T-cell (primary cell): ENCODE measurements at regions not wholly inside any gene's neighbourhood (a gene's known extent, or its start where the extent isn't known, plus 50 kb on each side); places are given as distances from the start of the nearest gene placed in this dataset.
"Not testable (repeated sequence)": the region's sequence is repeated elsewhere in the genome, so short reads cannot be mapped to it uniquely, and the experiment has no call there.

Experiments
- ATAC-seq, 4 experiments: fragments of 200-7000 bp in 3 of 4; fragments of 150-1000 bp in 1 of 4; cut with Tn5 transposase; replicated peaks in 1 of 4; 1 replicate in 3 of 4; 2 replicates in 1 of 4; pipeline ENCODE4 v1.10.0; 2021; ENCODE audit warnings: moderate library complexity in 3 of 4, mild to moderate bottlenecking in 2 of 4, moderate number of reproducible peaks in 1 of 4
- CTCF ChIA-PET, 2 donors: fragments of 300-600 bp; sonication (Branson Sonifier 250); formaldehyde crosslinking; loops; one replicate each; lab custom pipeline; 2022; ENCODE audit warnings: antibody characterized with exemption in 2 of 2; lab: Charles Lee
- POLR2A ChIA-PET, 2 donors: fragments of 300-600 bp; sonication (Branson Sonifier 250); formaldehyde crosslinking; loops; one replicate each; lab custom pipeline; 2022; ENCODE audit warnings: antibody characterized with exemption in 2 of 2; lab: Charles Lee
- DNase-seq, 35 experiments: peaks; one replicate each; pipeline versions ENCODE4 v3.0.0 to v3.0.0-alpha.2; 2013 to 2023
- H3K27ac ChIP-seq: one replicate; pipeline ENCODE4 v1.5.1; 2013; ENCODE audit warnings: low read length
- H3K27me3 ChIP-seq, 2 experiments: replicated peaks in 1 of 2; 1 replicate in 1 of 2; 2 replicates in 1 of 2; pipeline versions ENCODE4 v1.6.1 to v1.7.0; 2013; ENCODE audit warnings: low read length in 1 of 2, mixed read lengths in 1 of 2; ENCODE audit not compliant: control insufficient read depth in 2 of 2, insufficient read depth in 2 of 2; ENCODE audit errors: extremely low read depth in 1 of 2
- H3K36me3 ChIP-seq, 2 donors: 1 replicate in 1 of 2; 2 replicates in 1 of 2; pipeline versions ENCODE4 v1.6.1 to v1.7.0; 2013; ENCODE audit warnings: low read length in 1 of 2; ENCODE audit not compliant: control insufficient read depth in 2 of 2, insufficient read depth in 1 of 2; ENCODE audit errors: extremely low read depth in 1 of 2
- H3K4me1 ChIP-seq, 2 experiments: 1 replicate in 1 of 2; 2 replicates in 1 of 2; pipeline versions ENCODE4 v1.6.1 to v1.7.0; 2013; ENCODE audit warnings: low read length in 2 of 2, mixed read lengths in 1 of 2; ENCODE audit not compliant: insufficient read depth in 2 of 2, control insufficient read depth in 1 of 2; ENCODE audit errors: extremely low read depth in 1 of 2
- H3K4me3 ChIP-seq, 2 donors: 1 replicate in 1 of 2; 2 replicates in 1 of 2; pipeline versions ENCODE4 v1.5.1 to v1.7.0; 2013; ENCODE audit warnings: mild to moderate bottlenecking in 2 of 2, low read length in 1 of 2, moderate library complexity in 1 of 2; ENCODE audit not compliant: control insufficient read depth in 1 of 2; ENCODE audit errors: extremely low read depth in 1 of 2
- H3K9me3 ChIP-seq: 2 replicates; pipeline ENCODE4 v1.7.0; 2013
- H3K27ac Mint-ChIP-seq, 2 donors: one replicate each; pipeline ENCODE4 v1.8.0; 2020 to 2021; ENCODE audit warnings: mild to moderate bottlenecking in 2 of 2, mixed read lengths in 2 of 2
- H3K27me3 Mint-ChIP-seq, 2 donors: one replicate each; pipeline ENCODE4 v1.8.0; 2021 to 2022; ENCODE audit warnings: mixed read lengths in 2 of 2
- H3K36me3 Mint-ChIP-seq: one replicate; pipeline ENCODE4 v1.8.0; 2021; ENCODE audit warnings: mixed read lengths
- H3K4me1 Mint-ChIP-seq, 3 donors: one replicate each; pipeline ENCODE4 v1.8.0; 2020 to 2022; ENCODE audit warnings: mixed read lengths in 3 of 3, mild to moderate bottlenecking in 1 of 3
- H3K4me3 Mint-ChIP-seq, 3 donors: one replicate each; pipeline ENCODE4 v1.8.0; 2020 to 2022; ENCODE audit warnings: mild to moderate bottlenecking in 3 of 3, mixed read lengths in 3 of 3, moderate library complexity in 3 of 3
- H3K9me3 Mint-ChIP-seq, 3 donors: one replicate each; pipeline ENCODE4 v1.8.0; 2020 to 2022; ENCODE audit warnings: mixed read lengths in 3 of 3
- WGBS: methylation state at CpG from one replicate; pipeline ENCODE4 v1.1.5; 2013; ENCODE audit warnings: missing lambda C conversion rate; ENCODE audit not compliant: insufficient coverage; 5-methylcytosine and 5-hydroxymethylcytosine counted together

- H3K9me3 Mint-ChIP-seq = peaks cover 17 to 33% (median 30%) of the 10 kb centered on the region in 3 donors
- WGBS = 93% methylated on average over 23 of the region's 23 CpGs
- H3K27ac ChIP-seq, H3K27me3 Mint-ChIP-seq, H3K27me3 ChIP-seq, H3K4me3 Mint-ChIP-seq, ATAC-seq, H3K36me3 ChIP-seq, H3K4me1 ChIP-seq, DNase-seq, POLR2A ChIA-PET, H3K4me3 ChIP-seq, H3K27ac Mint-ChIP-seq, CTCF ChIA-PET, H3K36me3 Mint-ChIP-seq, H3K9me3 ChIP-seq, H3K4me1 Mint-ChIP-seq: not testable (repeated sequence)
These were observed 861.0 kb downstream of the CDH11 start for GRCh38 chr16:64260631-64261401.

- Histone ChIP-seq H3K27ac (no peak overlapping the region), H3K27me3 (no peaks in the 10 kb centered on the region), H3K4me1 (no peaks in the 10 kb centered on the region), H3K4me3 (no peak overlapping the region), H3K36me3 (no peaks in the 10 kb centered on the region), H3K9me3 (no peaks in the 10 kb centered on the region)
- no peaks in the 10 kb centered on the region for H3K27me3 Mint-ChIP-seq
- H3K36me3 Mint-ChIP-seq = no peaks in the 10 kb centered on the region
- no peak overlapping the region for H3K4me3 Mint-ChIP-seq
- H3K27ac Mint-ChIP-seq = no peak overlapping the region
- no peaks in the 10 kb centered on the region for H3K4me1 Mint-ChIP-seq
- WGBS = 63% methylated on average over 3 of the region's 4 CpGs
- H3K9me3 Mint-ChIP-seq = peaks cover 23 to 27% (median 24%) of the 10 kb centered on the region in 3 donors
- ChIA-PET POLR2A (no interaction called here), CTCF (no interaction called here)
- DNase-seq = no peak
- no peak for ATAC-seq
These were observed 867.2 kb downstream of the CDH11 start for GRCh38 chr16:64254443-64255367.

GRCh38 chr16:64253525-64253924, 868.3 kb downstream of the CDH11 start:
- H3K36me3 Mint-ChIP-seq = no peaks in the 10 kb centered on the region
- no peaks in the 10 kb centered on the region for H3K4me1 Mint-ChIP-seq
- DNase-seq (no peak), ATAC-seq (no peak)
- no peak overlapping the region for H3K4me3 Mint-ChIP-seq
- Histone ChIP-seq H3K4me3 (no peak overlapping the region), H3K4me1 (no peaks in the 10 kb centered on the region), H3K36me3 (no peaks in the 10 kb centered on the region), H3K27ac (no peak overlapping the region), H3K9me3 (no peaks in the 10 kb centered on the region), H3K27me3 (no peaks in the 10 kb centered on the region)
- WGBS = no CpG with 5 or more reads among the region's 3 CpGs
- CTCF ChIA-PET = no interaction called here
- POLR2A ChIA-PET = no interaction called here
- H3K27ac Mint-ChIP-seq = no peak overlapping the region
- H3K9me3 Mint-ChIP-seq = peaks cover 14 to 24% (median 19%) of the 10 kb centered on the region in 3 donors
- H3K27me3 Mint-ChIP-seq = no peaks in the 10 kb centered on the region

GRCh38 chr16:64253096-64253495, 868.8 kb downstream of the CDH11 start:
- Histone ChIP-seq H3K9me3 (no peaks in the 10 kb centered on the region), H3K36me3 (no peaks in the 10 kb centered on the region), H3K4me1 (no peaks in the 10 kb centered on the region), H3K4me3 (no peak overlapping the region), H3K27me3 (no peaks in the 10 kb centered on the region), H3K27ac (no peak overlapping the region)
- Mint-ChIP-seq H3K27ac (no peak overlapping the region), H3K27me3 (no peaks in the 10 kb centered on the region), H3K4me3 (no peak overlapping the region), H3K9me3 (peaks cover 14 to 24% (median 19%) of the 10 kb centered on the region in 3 donors), H3K4me1 (no peaks in the 10 kb centered on the region), H3K36me3 (no peaks in the 10 kb centered on the region)
- ATAC-seq (no peak), DNase-seq (no peak)
- ChIA-PET POLR2A (no interaction called here), CTCF (no interaction called here)

GRCh38 chr16:64251742-64252141, 870.1 kb downstream of the CDH11 start:
- no peaks in the 10 kb centered on the region for H3K27me3 ChIP-seq
- Mint-ChIP-seq H3K36me3 (no peaks in the 10 kb centered on the region), H3K4me3 (no peak overlapping the region), H3K27ac (no peak overlapping the region), H3K9me3 (peaks cover 9 to 19% (median 18%) of the 10 kb centered on the region in 3 donors), H3K4me1 (no peaks in the 10 kb centered on the region), H3K27me3 (no peaks in the 10 kb centered on the region)
- H3K27ac ChIP-seq = no peak overlapping the region
- H3K4me1 ChIP-seq = no peaks in the 10 kb centered on the region
- POLR2A ChIA-PET = no interaction called here
- ATAC-seq = no peak
- H3K9me3 ChIP-seq = no peaks in the 10 kb centered on the region
- no peaks in the 10 kb centered on the region for H3K36me3 ChIP-seq
- WGBS = no CpG with 5 or more reads among the region's 2 CpGs
- DNase-seq = no peak
- H3K4me3 ChIP-seq = no peak overlapping the region
- CTCF ChIA-PET = no interaction called here

DNA sequence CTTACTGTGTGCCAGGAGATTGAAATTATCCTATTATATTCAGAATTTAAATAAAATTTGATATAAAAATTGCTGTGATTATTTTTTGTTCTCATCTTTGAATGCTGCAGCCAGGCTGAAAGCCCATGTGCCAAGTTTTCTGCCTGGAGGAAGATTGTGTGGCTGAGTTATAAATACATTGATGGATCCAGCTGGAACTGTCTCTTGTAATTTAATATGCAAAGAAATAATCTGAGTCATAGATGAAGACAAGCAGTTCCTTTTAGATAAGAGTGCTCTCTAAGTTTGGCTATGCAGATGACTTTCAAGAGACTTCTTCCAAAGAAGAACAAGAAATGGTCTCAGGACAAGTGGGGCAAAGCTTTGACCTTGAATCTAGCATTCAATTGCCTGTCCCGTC, 871.0 kb downstream of the CDH11 start:
- ATAC-seq (no peak), DNase-seq (no peak)
- no CpG with 5 or more reads among the region's 1 CpG for WGBS
- Mint-ChIP-seq H3K27ac (no peak overlapping the region), H3K9me3 (peaks cover 11 to 20% (median 17%) of the 10 kb centered on the region in 3 donors), H3K4me1 (no peaks in the 10 kb centered on the region), H3K27me3 (no peaks in the 10 kb centered on the region), H3K4me3 (no peak overlapping the region), H3K36me3 (no peaks in the 10 kb centered on the region)
- H3K4me1 ChIP-seq = no peaks in the 10 kb centered on the region
- no peaks in the 10 kb centered on the region for H3K9me3 ChIP-seq
- H3K36me3 ChIP-seq = no peaks in the 10 kb centered on the region
- no peaks in the 10 kb centered on the region for H3K27me3 ChIP-seq
- H3K4me3 ChIP-seq = no peak overlapping the region
- ChIA-PET CTCF (no interaction called here), POLR2A (no interaction called here)
- no peak overlapping the region for H3K27ac ChIP-seq
